ENCODE measurements at regions not wholly inside any gene's neighbourhood (a gene's known extent, or its start where the extent isn't known, plus 50 kb on each side); places are given as distances from the start of the nearest gene placed in this dataset.

GRCh38 chr10:81135851-81136250 is 598.1 kb downstream of the SH2D4B start (continued):
- TF ChIP-seq, protein P1, sequence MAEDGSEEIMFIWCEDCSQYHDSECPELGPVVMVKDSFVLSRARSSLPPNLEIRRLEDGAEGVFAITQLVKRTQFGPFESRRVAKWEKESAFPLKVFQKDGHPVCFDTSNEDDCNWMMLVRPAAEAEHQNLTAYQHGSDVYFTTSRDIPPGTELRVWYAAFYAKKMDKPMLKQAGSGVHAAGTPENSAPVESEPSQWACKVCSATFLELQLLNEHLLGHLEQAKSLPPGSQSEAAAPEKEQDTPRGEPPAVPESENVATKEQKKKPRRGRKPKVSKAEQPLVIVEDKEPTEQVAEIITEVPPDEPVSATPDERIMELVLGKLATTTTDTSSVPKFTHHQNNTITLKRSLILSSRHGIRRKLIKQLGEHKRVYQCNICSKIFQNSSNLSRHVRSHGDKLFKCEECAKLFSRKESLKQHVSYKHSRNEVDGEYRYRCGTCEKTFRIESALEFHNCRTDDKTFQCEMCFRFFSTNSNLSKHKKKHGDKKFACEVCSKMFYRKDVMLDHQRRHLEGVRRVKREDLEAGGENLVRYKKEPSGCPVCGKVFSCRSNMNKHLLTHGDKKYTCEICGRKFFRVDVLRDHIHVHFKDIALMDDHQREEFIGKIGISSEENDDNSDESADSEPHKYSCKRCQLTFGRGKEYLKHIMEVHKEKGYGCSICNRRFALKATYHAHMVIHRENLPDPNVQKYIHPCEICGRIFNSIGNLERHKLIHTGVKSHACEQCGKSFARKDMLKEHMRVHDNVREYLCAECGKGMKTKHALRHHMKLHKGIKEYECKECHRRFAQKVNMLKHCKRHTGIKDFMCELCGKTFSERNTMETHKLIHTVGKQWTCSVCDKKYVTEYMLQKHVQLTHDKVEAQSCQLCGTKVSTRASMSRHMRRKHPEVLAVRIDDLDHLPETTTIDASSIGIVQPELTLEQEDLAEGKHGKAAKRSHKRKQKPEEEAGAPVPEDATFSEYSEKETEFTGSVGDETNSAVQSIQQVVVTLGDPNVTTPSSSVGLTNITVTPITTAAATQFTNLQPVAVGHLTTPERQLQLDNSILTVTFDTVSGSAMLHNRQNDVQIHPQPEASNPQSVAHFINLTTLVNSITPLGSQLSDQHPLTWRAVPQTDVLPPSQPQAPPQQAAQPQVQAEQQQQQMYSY (CRISPR knock-in tag; IDR thresholded peaks at IDR 0.05): no peak
- TF ChIP-seq, protein P2, sequence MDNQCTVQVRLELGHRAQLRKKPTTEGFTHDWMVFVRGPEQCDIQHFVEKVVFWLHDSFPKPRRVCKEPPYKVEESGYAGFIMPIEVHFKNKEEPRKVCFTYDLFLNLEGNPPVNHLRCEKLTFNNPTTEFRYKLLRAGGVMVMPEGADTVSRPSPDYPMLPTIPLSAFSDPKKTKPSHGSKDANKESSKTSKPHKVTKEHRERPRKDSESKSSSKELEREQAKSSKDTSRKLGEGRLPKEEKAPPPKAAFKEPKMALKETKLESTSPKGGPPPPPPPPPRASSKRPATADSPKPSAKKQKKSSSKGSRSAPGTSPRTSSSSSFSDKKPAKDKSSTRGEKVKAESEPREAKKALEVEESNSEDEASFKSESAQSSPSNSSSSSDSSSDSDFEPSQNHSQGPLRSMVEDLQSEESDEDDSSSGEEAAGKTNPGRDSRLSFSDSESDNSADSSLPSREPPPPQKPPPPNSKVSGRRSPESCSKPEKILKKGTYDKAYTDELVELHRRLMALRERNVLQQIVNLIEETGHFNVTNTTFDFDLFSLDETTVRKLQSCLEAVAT (IDR thresholded peaks at IDR 0.05): no peak
- peak; percentile 70; the same call in 1 of the 2 replicates for TF ChIP-seq MTA2 (IDR thresholded peaks at IDR 0.05; ENCODE audit: low read depth)
- TF ChIP-seq RELB (IDR thresholded peaks at IDR 0.05; ENCODE audit: low read depth): peak; percentile 44; the same call in 1 of the 2 replicates
- TF ChIP-seq PML (IDR thresholded peaks at IDR 0.05; ENCODE audit: low read length): no peak
- TF ChIP-seq MEF2B (IDR thresholded peaks at IDR 0.05; ENCODE audit: partially characterized antibody, poor library complexity, severe bottlenecking): peak; percentile 48
- no peak for TF ChIP-seq TCF7 (IDR thresholded peaks at IDR 0.05; ENCODE audit: borderline replicate concordance)
- no peak for TF ChIP-seq RELA (IDR thresholded peaks at IDR 0.05; ENCODE audit: borderline replicate concordance, partially characterized antibody)
- TF ChIP-seq, protein P3, sequence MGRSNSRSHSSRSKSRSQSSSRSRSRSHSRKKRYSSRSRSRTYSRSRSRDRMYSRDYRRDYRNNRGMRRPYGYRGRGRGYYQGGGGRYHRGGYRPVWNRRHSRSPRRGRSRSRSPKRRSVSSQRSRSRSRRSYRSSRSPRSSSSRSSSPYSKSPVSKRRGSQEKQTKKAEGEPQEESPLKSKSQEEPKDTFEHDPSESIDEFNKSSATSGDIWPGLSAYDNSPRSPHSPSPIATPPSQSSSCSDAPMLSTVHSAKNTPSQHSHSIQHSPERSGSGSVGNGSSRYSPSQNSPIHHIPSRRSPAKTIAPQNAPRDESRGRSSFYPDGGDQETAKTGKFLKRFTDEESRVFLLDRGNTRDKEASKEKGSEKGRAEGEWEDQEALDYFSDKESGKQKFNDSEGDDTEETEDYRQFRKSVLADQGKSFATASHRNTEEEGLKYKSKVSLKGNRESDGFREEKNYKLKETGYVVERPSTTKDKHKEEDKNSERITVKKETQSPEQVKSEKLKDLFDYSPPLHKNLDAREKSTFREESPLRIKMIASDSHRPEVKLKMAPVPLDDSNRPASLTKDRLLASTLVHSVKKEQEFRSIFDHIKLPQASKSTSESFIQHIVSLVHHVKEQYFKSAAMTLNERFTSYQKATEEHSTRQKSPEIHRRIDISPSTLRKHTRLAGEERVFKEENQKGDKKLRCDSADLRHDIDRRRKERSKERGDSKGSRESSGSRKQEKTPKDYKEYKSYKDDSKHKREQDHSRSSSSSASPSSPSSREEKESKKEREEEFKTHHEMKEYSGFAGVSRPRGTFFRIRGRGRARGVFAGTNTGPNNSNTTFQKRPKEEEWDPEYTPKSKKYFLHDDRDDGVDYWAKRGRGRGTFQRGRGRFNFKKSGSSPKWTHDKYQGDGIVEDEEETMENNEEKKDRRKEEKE (IDR thresholded peaks at IDR 0.05): no peak
- no peak for TF ChIP-seq YBX1 (IDR thresholded peaks at IDR 0.05)
- TF ChIP-seq CUX1 (IDR thresholded peaks at IDR 0.05; ENCODE audit: insufficient replicate concordance, low read depth, low read length): no peak
- TF ChIP-seq SIX5 (IDR thresholded peaks at IDR 0.05; ENCODE audit: low read depth, low read length, severe bottlenecking): no peak
- no peak for TF ChIP-seq TAF1 (IDR thresholded peaks at IDR 0.05; ENCODE audit: borderline replicate concordance, low read depth, low read length)
